Bone marrow (tissue), 2 donors: ENCODE measurements at regions not wholly inside any gene's neighbourhood (a gene's known extent, or its start where the extent isn't known, plus 50 kb on each side); places are given as distances from the start of the nearest gene placed in this dataset.

Experiments
- DNase-seq, 2 donors: peaks; one replicate each; lab custom pipeline; 2025; lab: John Stamatoyannopoulos, UW

DNA sequence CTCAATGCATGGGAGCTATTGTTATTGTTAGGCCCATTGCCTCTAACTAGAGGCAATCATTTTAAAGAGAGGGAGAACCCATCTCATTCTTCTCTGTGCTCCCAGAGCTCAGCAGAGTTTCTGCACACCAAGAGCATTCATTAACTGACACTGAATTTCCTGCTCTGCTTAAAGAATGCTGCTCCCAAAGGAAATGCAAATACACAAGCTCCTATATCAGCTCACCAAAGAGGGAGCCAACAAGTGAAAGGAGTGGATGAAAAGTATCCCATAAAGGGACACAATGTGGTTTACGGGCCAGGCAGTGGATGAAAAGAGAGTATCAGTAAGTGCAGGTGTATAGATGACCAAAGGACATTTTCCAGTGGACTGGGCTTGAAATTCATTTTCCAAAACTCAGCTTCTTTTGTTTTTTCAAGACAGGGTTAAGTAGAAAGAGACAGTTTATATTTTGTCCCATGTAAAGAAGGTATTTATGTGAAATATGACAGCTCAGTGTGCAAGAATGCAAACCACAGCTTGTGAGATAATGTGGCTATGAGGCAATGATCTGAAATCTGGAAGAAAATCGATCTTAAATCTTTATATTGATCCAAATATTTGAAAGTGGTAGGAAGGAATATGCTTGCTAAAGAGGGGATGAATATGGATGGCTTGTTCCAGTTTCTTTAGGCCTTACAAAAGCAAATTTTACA lies 207.7 kb upstream of the CAMK1G start:
- no peak for DNase-seq

DNA sequence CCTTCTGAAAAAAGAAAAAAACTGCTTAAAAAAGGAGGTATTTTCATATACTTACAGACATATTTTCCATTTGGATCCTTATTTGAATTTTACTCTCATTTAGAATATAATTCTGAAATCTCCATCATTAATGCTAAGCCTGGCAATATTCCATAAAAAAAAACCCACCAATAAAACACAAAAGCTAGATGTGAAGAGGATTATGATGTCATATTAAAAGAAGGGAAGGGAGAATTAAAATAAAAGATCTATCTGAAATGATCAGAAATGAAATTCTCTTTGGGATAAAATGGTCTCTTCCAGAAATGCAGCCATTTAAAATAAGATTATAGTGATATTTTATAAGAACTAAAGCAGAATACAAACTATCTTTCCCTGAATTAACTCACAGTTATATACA lies 206.7 kb upstream of the CAMK1G start:
- DNase-seq = no peak

GRCh38 chr1:209377995-209378394 lies 205.5 kb upstream of the CAMK1G start:
- DNase-seq = no peak

- no peak for DNase-seq
Measured at GRCh38 chr1:209379280-209379679, 204.2 kb upstream of the CAMK1G start.

DNA sequence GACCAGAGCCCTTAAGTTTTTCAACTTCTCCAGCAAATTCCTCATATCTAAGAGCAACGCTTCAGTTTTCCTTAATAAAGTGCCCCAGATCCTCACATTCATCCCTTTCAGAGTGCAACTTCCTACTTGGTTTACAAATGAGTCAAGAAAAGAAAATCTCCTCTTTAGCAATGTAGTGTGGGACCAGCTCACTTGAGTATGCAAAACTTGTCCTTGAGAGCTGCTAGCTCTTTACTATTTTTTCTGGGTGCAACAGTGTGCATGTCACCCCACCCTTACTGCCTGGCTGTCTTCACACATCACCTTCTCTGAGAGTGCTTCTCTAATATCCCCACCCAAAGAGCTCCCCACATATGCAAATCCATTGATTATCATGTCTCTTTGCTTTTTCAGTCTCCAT lies 203.1 kb upstream of the CAMK1G start:
- DNase-seq = no peak

- DNase-seq = peak in 1 of 2 donors; percentile 4
Measured at GRCh38 chr1:209382231-209383100, 201.0 kb upstream of the CAMK1G start.

DNA sequence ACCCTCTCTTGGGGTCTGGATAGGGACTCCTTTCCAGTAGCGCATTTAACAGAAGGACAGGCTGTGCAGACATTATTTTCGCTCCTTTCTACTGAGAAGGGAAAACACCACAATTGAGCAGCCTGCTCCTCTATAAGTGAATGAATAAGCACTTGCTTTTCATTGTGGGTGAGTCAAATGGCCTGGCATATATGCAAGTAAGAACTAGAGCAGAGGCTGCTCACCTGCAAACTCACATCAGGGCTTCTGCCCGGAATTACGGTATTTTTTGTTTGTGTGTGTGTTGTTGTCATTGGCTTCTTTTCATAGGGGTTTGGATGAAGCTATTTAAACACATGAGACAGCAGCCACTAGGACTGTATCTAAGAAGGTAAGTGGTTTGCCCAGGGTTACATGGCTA lies 200.1 kb upstream of the CAMK1G start:
- no peak for DNase-seq

DNA sequence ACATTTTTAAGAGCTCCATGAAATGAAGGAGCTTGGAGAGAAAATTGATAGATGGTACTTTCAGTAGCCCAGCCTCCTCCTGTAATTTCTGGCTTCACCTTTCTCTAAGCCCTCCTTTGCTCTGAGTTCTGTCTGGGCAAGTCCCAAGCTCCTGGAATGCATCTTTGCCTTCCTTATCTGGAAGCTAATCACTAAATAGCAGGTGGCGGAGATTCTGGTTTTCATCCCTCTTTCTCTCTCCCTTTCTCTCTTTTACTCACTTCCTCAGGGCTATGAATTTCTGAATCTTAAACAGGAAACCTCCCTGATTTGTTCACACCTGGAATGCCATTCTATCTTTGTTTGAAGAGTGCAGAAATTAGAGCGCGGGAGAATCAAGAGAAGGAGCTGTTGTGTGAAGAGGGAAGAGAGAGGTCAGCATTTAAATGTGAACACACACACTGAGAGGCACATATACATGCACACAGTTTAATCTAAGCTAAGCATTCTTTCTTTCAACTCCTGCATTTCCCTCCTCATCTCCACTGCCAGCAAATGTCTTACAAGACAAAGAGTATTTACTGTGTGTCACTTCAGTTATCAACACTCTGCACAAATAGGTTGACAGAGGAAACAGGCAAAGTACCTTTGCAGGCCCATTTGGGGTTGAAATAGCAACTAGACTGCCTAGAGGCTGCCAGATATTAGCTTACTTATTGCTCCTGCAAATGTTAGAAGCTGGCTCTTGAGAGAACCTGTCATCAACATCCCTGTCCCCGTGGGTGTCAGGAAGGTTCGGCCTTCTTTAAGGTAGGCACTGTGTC lies 199.4 kb upstream of the CAMK1G start:
- DNase-seq = no peak

GRCh38 chr1:209384710-209385550 lies 198.6 kb upstream of the CAMK1G start:
- no peak for DNase-seq

DNA sequence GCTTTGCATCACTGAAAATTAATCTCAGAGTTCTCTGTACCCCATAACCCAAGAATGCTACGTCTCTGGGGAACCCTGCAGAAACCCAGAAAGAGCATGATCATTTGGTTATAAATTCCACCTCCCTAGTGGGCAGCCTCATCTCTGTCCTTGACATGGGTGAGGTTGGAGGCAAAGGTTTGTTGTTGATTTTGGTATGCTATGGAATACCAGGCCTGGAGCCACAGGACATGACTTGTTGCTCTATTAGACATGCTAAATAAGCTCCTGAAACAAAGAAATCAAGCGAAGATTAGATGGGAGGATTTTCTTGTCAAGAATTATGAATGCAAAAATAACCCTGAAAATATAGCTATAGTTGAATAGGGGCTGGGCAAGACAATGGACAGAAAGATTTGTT lies 197.4 kb upstream of the CAMK1G start:
- DNase-seq = no peak

GRCh38 chr1:209387271-209387968 lies 196.1 kb upstream of the CAMK1G start:
- DNase-seq = no peak

- DNase-seq = no peak
Measured at GRCh38 chr1:209387969-209388329, 195.6 kb upstream of the CAMK1G start.

- no peak for DNase-seq
Measured at GRCh38 chr1:209388358-209388757, 195.2 kb upstream of the CAMK1G start.

GRCh38 chr1:209389258-209389657 lies 194.3 kb upstream of the CAMK1G start:
- no peak for DNase-seq

GRCh38 chr1:209389975-209390374 lies 193.5 kb upstream of the CAMK1G start:
- DNase-seq = no peak

GRCh38 chr1:209390764-209391163 lies 192.8 kb upstream of the CAMK1G start:
- no peak for DNase-seq

- DNase-seq = no peak
Measured at GRCh38 chr1:209391792-209392191, 191.7 kb upstream of the CAMK1G start.

DNA sequence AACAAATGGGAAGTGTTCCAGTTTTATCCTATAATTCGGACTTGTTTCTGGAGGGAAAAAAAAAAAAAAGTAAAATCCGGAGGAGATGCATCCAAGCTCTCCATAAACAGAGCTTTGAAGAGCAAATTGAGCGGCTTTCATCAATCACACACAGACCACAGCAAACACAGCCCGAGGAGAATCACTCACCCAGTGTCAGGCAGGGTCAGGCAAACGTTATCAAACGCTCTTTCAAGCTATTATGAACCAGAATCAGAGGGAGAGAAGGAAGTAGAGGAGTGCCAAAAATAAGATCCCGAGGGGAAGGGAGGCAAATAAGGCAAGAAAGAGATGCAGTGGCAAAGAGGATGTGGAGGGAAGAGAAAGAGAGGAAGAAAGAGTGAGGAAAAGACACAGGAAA lies 188.3 kb upstream of the CAMK1G start:
- no peak for DNase-seq

DNA sequence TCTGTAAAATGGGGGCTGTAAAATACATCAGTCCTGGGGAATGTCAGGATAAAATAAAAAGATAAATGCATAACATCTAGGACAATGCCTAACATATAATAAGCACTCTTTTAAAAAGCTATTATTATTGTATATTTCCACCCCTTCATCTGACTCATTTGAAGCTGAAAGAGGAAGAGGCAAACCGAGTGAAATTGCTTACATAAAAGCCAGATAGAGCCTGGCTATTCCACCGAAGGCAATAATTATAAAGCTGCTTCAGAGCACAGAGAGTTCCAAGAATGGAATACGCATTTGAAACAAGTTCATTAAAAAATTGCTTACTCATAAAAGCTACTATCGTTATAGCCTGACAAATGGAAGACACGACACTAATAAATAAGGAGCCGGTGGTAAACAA lies 186.1 kb upstream of the CAMK1G start:
- DNase-seq = no peak

DNA sequence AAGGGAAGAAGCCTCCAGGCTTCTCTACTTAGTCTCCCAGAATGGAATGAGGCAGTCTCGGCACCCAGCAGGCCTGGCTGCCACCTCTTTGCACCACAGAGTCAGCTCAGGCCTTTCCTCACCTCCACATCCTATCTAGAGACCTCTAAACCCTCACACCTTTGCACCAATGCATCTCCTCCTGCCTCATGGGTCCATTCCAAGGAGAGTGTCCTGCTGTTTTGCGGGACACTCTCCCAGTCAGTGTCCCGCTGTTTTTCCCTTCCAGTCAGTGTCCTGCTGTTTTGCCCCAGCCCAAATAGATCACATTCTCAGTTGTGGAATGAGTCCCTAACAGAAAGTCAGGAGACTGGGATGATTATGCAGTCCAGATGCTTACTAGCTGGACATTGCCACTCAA lies 185.6 kb upstream of the CAMK1G start:
- DNase-seq = no peak

DNA sequence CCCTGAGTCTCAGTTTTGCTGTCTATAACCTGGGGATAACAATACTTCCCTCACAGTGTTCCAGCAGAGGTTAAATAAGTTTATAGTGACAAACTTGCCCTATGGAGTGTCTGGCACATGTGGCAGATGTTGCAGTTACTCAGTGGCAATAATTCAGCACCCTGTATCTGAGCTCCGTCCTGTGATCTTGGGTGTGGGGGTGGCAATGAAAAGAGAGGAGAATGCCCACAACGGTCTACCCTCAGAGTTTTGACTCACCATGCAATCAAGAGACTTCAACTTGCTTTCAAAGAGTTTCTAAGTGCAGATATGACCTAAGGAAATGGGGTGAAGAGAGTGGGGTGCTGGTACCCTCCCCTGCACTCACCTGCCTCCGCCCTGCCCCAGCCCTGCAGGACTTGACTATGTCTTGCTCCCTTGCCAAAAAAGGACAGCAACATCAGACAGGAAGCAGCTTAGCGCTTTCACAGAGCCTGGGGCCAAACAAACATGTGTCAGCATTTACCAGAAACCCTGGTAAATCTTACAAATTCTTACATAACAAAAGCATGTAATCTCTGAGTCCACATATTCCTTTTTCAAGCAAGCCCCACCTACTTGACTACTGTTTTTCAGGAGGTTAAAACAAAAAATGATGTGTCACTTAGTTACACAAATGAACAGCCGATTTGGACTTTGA lies 185.1 kb upstream of the CAMK1G start:
- DNase-seq = peak; percentile 2 to 8
